K562 (cell line): ENCODE measurements at regions not wholly inside any gene's neighbourhood (a gene's known extent, or its start where the extent isn't known, plus 50 kb on each side); places are given as distances from the start of the nearest gene placed in this dataset.

Experiments used
- ATAC-seq: fragments of 200-7000 bp; cut with Tn5 transposase; 3 replicates; pipeline ENCODE4 v1.9.1; 2020; ENCODE audit warnings: moderate library complexity
- BruUV-seq: library from RNA; stranded (reverse); fragments of 400-500 nt; replicated peaks from 2 replicates; lab custom pipeline; 2021; lab: Mats Ljungman, UMichigan
- CTCF ChIA-PET: fragments of 300-600 bp; formaldehyde crosslinking; extraction: SDS; loops from one replicate; lab custom pipeline; 2021; ENCODE audit warnings: low intra/inter-chr PET ratio; lab: Yijun Ruan, JAX
- POLR2A ChIA-PET: fragments of 300-600, 350-650 bp; sonication (Branson Sonifier 250); formaldehyde crosslinking; extraction: SDS; loops from one replicate; lab custom pipeline; 2021; ENCODE audit warnings: antibody characterized with exemption, inconsistent platforms; lab: Yijun Ruan, JAX
- DNase-seq, 4 experiments: peaks; one replicate each; pipeline versions ENCODE4 v3.0.0 to v3.0.0-alpha.2; 2011 to 2018; ENCODE audit warnings: low spot score in 3 of 4, mixed read lengths in 3 of 4; ENCODE audit errors: extremely low read depth in 1 of 4
- FAIRE-seq: peaks from 2 replicates; lab custom pipeline; 2011; peaks lifted over from hg19 to GRCh38; lab: Jason Lieb, UNC
- H2AFZ ChIP-seq: 2 replicates; pipeline ENCODE4 v1.6.0; 2011; ENCODE audit warnings: low read depth, low read length, control low read depth, inconsistent platforms
- H3K27ac ChIP-seq: fragments of 200-600 bp; 3 replicates; pipeline ENCODE4 v1.8.0; 2011; ENCODE audit warnings: low read depth, mild to moderate bottlenecking, control low read depth, inconsistent platforms, low read length, moderate library complexity, mixed read lengths; ENCODE audit errors: extremely low read depth
- H3K27me3 ChIP-seq, 2 experiments: fragments of 300-600 bp in 1 of 2; 2 replicates in 1 of 2; 3 replicates in 1 of 2; pipeline versions ENCODE4 v1.6.0 to v1.8.0; 2011; ENCODE audit warnings: inconsistent platforms in 2 of 2, low read length in 2 of 2, mild to moderate bottlenecking in 1 of 2, mixed read lengths in 1 of 2, moderate library complexity in 1 of 2; ENCODE audit not compliant: control insufficient read depth in 2 of 2, insufficient read depth in 2 of 2
- H3K36me3 ChIP-seq: fragments of 300-600 bp; 3 replicates; pipeline ENCODE4 v1.8.0; 2011; ENCODE audit warnings: mild to moderate bottlenecking, low read length, inconsistent platforms; ENCODE audit not compliant: control insufficient read depth, insufficient read depth
- H3K4me1 ChIP-seq, 2 experiments: fragments of 200-600 bp in 1 of 2; replicated peaks in 1 of 2; 2 replicates in 1 of 2; 3 replicates in 1 of 2; pipeline versions ENCODE4 v1.5.1 to v1.8.0; 2011; ENCODE audit warnings: inconsistent platforms in 2 of 2, low read length in 2 of 2, mild to moderate bottlenecking in 1 of 2, mixed read lengths in 1 of 2, moderate library complexity in 1 of 2; ENCODE audit not compliant: control insufficient read depth in 2 of 2, insufficient read depth in 2 of 2
- H3K4me2 ChIP-seq: 2 replicates; pipeline ENCODE4 v1.6.1; 2011; ENCODE audit warnings: low read length, control low read depth, inconsistent platforms, mixed read lengths; ENCODE audit not compliant: insufficient read depth
- H3K4me3 ChIP-seq: fragments of 200-600 bp; sonication (generic), shearing (Covaris generic); 2 replicates; pipeline ENCODE4 v1.5.1; 2016; ENCODE audit warnings: control low read depth, inconsistent platforms
- H3K79me2 ChIP-seq: fragments of 200-600 bp; 3 replicates; pipeline ENCODE4 v1.8.0; 2011; ENCODE audit warnings: low read length, inconsistent platforms; ENCODE audit not compliant: control insufficient read depth, insufficient read depth
- H3K9ac ChIP-seq, 2 experiments: 2 replicates each; pipeline versions ENCODE4 v1.6.0 to v1.6.1; 2011; ENCODE audit warnings: low read depth in 2 of 2, low read length in 2 of 2, control low read depth in 1 of 2, inconsistent platforms in 1 of 2, mild to moderate bottlenecking in 1 of 2, mixed read lengths in 1 of 2; ENCODE audit not compliant: insufficient read depth in 1 of 2
- H3K9me1 ChIP-seq: one replicate; pipeline ENCODE4 v1.6.0; 2011; ENCODE audit warnings: inconsistent platforms, mild to moderate bottlenecking, low read length, moderate library complexity; ENCODE audit not compliant: control insufficient read depth, insufficient read depth
- H3K9me3 ChIP-seq: replicated peaks from 2 replicates; pipeline ENCODE4 v1.5.1; 2011; ENCODE audit warnings: low read depth, low read length, inconsistent platforms; ENCODE audit not compliant: control insufficient read depth, insufficient read depth
- H4K20me1 ChIP-seq: replicated peaks from 2 replicates; pipeline ENCODE4 v1.6.1; 2011; ENCODE audit warnings: low read length, inconsistent platforms, mixed read lengths; ENCODE audit not compliant: control insufficient read depth, insufficient read depth
- CHD2 ChIP-seq: IDR thresholded peaks from 2 replicates; pipeline ENCODE4 v1.6.1; 2011; ENCODE audit warnings: low read depth, low read length
- ESRRB ChIP-seq: fragments of 250-450 bp; sonication (Bioruptor Pico); IDR thresholded peaks from 2 replicates; pipeline ENCODE4 v1.5.0; 2020; ENCODE audit warnings: mild to moderate bottlenecking, moderate library complexity, borderline replicate concordance
- FOXK1 ChIP-seq: sonication (generic); formaldehyde crosslinking; IDR thresholded peaks from 2 replicates; pipeline ENCODE4 v1.8.0; 2022; ENCODE audit warnings: missing genetic modification reagents, mild to moderate bottlenecking, borderline replicate concordance
- GTF2B ChIP-seq: IDR thresholded peaks from 2 replicates; pipeline ENCODE4 v1.6.1; 2011; ENCODE audit not compliant: insufficient read length; ENCODE audit errors: extremely low read depth
- L3MBTL2 ChIP-seq: fragments of 450-650 bp; IDR thresholded peaks from 2 replicates; pipeline ENCODE4 v1.6.1; 2016; ENCODE audit warnings: mild to moderate bottlenecking, moderate library complexity
- ZBED1 ChIP-seq: IDR thresholded peaks from 2 replicates; pipeline ENCODE4 v1.6.1; 2014
- ZNF431 ChIP-seq: sonication (generic); formaldehyde crosslinking; IDR thresholded peaks from 2 replicates; pipeline ENCODE4 v1.8.0; 2022; ENCODE audit warnings: mild to moderate bottlenecking, missing genetic modification reagents
- WGBS: fragments of 100-300 bp; shearing (Covaris generic); methylation state at CpG from one replicate; pipeline ENCODE4 v1.1.6; 2016; ENCODE audit warnings: low coverage, mixed read lengths; ENCODE audit not compliant: insufficient coverage; ENCODE audit errors: missing lambda C conversion rate; 5-methylcytosine and 5-hydroxymethylcytosine counted together
- in situ Hi-C: fragments of 300-500 bp; cut with MboI; formaldehyde crosslinking; loops from 4 replicates; pipeline ENCODE4 v1.15.0; 2018; ENCODE audit warnings: inconsistent platforms, mixed read lengths
- intact Hi-C: fragments of 100-400 bp; cut with micrococcal nuclease; formaldehyde crosslinking; loops from 2 replicates; pipeline ENCODE4 v1.14.2; 2022
- TF ChIP-seq, protein P1 (sequence below), 2 experiments: fragments of 450-650 bp; conservative IDR thresholded peaks; 2 replicates each; pipeline ENCODE4 v1.6.1; 2017; ENCODE audit warnings: mild to moderate bottlenecking in 2 of 2, moderate library complexity in 2 of 2
- TF ChIP-seq, protein P2 (sequence below): IDR thresholded peaks from 2 replicates; pipeline ENCODE4 v1.6.1; 2012; ENCODE audit warnings: low read depth, low read length, improper control_type of control experiment, borderline replicate concordance

- in situ Hi-C loops = no loop called here
- BruUV-seq = no TSS peak
- no peak for ATAC-seq
- Histone ChIP-seq H3K4me3 (no peak overlapping the region), H3K36me3 (no peaks in the 10 kb centered on the region), H3K9me3 (no peaks in the 10 kb centered on the region), H3K4me1 (peaks cover 0 to 10% of the 10 kb centered on the region in 2 experiments; a peak in 1 of 5 replicates), H3K4me2 (no peak overlapping the region), H3K27ac (no peak overlapping the region), H3K9me1 (no peaks in the 10 kb centered on the region), H4K20me1 (peaks cover 10% of the 10 kb centered on the region), H2AFZ (no peak overlapping the region)
- CTCF ChIA-PET = no interaction called here
- FAIRE-seq = no peak
- TF ChIP-seq FOXK1 (no peak), ESRRB (CRISPR knock-in tag) (no peak), CHD2 (peak; percentile 82), GTF2B (no peak), ZNF431 (no peak), ZBED1 (no peak), L3MBTL2 (peak; percentile 52)
- TF ChIP-seq, protein P1, sequence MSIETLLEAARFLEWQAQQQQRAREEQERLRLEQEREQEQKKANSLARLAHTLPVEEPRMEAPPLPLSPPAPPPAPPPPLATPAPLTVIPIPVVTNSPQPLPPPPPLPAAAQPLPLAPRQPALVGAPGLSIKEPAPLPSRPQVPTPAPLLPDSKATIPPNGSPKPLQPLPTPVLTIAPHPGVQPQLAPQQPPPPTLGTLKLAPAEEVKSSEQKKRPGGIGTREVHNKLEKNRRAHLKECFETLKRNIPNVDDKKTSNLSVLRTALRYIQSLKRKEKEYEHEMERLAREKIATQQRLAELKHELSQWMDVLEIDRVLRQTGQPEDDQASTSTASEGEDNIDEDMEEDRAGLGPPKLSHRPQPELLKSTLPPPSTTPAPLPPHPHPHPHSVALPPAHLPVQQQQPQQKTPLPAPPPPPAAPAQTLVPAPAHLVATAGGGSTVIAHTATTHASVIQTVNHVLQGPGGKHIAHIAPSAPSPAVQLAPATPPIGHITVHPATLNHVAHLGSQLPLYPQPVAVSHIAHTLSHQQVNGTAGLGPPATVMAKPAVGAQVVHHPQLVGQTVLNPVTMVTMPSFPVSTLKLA (conservative IDR thresholded peaks at IDR 0.05) = no peak
- TF ChIP-seq, protein P2, sequence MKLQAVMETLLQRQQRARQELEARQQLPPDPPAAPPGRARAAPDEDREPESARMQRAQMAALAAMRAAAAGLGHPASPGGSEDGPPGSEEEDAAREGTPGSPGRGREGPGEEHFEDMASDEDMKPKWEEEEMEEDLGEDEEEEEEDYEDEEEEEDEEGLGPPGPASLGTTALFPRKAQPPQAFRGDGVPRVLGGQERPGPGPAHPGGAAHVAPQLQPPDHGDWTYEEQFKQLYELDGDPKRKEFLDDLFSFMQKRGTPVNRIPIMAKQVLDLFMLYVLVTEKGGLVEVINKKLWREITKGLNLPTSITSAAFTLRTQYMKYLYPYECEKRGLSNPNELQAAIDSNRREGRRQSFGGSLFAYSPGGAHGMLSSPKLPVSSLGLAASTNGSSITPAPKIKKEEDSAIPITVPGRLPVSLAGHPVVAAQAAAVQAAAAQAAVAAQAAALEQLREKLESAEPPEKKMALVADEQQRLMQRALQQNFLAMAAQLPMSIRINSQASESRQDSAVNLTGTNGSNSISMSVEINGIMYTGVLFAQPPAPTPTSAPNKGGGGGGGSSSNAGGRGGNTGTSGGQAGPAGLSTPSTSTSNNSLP = no peak
- TF ChIP-seq, all 486 proteins: peak for 2
- peaks cover 23 to 56% of the 10 kb centered on the region in 2 experiments; a peak in 4 of 5 replicates for H3K27me3 ChIP-seq
- intact Hi-C loops = no loop called here
- H3K9ac ChIP-seq = no peak overlapping the region
- 2% methylated on average over 9 of the region's 9 CpGs for WGBS
- H3K79me2 ChIP-seq = no peaks in the 10 kb centered on the region
- DNase-seq = no peak
- POLR2A ChIA-PET = no interaction called here
Measured at GRCh38 chr16:86990451-86990850, 326.7 kb downstream of the C16orf95 start.
